Keratinocyte (primary cell): ENCODE measurements at regions not wholly inside any gene's neighbourhood (a gene's known extent, or its start where the extent isn't known, plus 50 kb on each side); places are given as distances from the start of the nearest gene placed in this dataset.

Experiments
- DNase-seq: peaks from one replicate; pipeline ENCODE4 v3.0.0-alpha.2; 2011; ENCODE audit warnings: low read depth, missing footprints, low spot score
- FAIRE-seq: peaks from 2 replicates; lab custom pipeline; 2011; peaks lifted over from hg19 to GRCh38; lab: Jason Lieb, UNC
- H2AFZ ChIP-seq: 2 replicates; pipeline ENCODE4 v1.6.0; 2012; ENCODE audit warnings: low read length, control low read depth, inconsistent platforms; ENCODE audit not compliant: control insufficient read depth
- H3K27ac ChIP-seq: 2 replicates; pipeline ENCODE4 v1.5.1; 2011; ENCODE audit warnings: low read length; ENCODE audit not compliant: control insufficient read depth, insufficient read depth
- H3K27me3 ChIP-seq: 3 replicates; pipeline ENCODE4 v1.6.0; 2011; ENCODE audit warnings: low read length; ENCODE audit not compliant: control insufficient read depth, insufficient read depth; ENCODE audit errors: extremely low read depth
- H3K36me3 ChIP-seq, 2 experiments: 2 replicates in 1 of 2; 3 replicates in 1 of 2; pipeline ENCODE4 v1.5.1; 2011; ENCODE audit warnings: low read length in 2 of 2, mild to moderate bottlenecking in 1 of 2; ENCODE audit not compliant: control insufficient read depth in 2 of 2, insufficient read depth in 2 of 2; ENCODE audit errors: extremely low read depth in 1 of 2
- H3K4me1 ChIP-seq: 3 replicates; pipeline ENCODE4 v1.5.1; 2011; ENCODE audit warnings: low read length; ENCODE audit not compliant: control insufficient read depth, insufficient read depth; ENCODE audit errors: extremely low read depth
- H3K4me2 ChIP-seq: 3 replicates; pipeline ENCODE4 v1.6.0; 2011; ENCODE audit warnings: low read depth, low read length; ENCODE audit not compliant: control insufficient read depth, insufficient read depth; ENCODE audit errors: extremely low read depth
- H3K4me3 ChIP-seq, 3 experiments: fragments of 200-600 bp in 1 of 3; sonication (generic) in 1 of 3; 2 replicates in 2 of 3; 3 replicates in 1 of 3; pipeline ENCODE4 v1.5.1; 2011 to 2016; ENCODE audit warnings: low read length in 3 of 3, mild to moderate bottlenecking in 3 of 3, control low read depth in 2 of 3, inconsistent platforms in 1 of 3, low read depth in 1 of 3, mixed read lengths in 1 of 3, mixed run types in 1 of 3, moderate library complexity in 1 of 3; ENCODE audit not compliant: control insufficient read depth in 2 of 3, insufficient read depth in 2 of 3; ENCODE audit errors: extremely low read depth in 1 of 3
- H3K79me2 ChIP-seq: 2 replicates; pipeline ENCODE4 v1.6.0; 2012; ENCODE audit warnings: low read length; ENCODE audit not compliant: control insufficient read depth, insufficient read depth
- H3K9ac ChIP-seq: 3 replicates; pipeline ENCODE4 v1.6.0; 2011; ENCODE audit warnings: low read length; ENCODE audit not compliant: control insufficient read depth, insufficient read depth; ENCODE audit errors: extremely low read depth
- H3K9me1 ChIP-seq: 3 replicates; pipeline ENCODE4 v1.6.0; 2011; ENCODE audit warnings: low read length; ENCODE audit not compliant: control insufficient read depth, insufficient read depth; ENCODE audit errors: extremely low read depth
- H3K9me3 ChIP-seq: 2 replicates; pipeline ENCODE4 v1.5.1; 2012; ENCODE audit warnings: low read depth, low read length; ENCODE audit not compliant: control insufficient read depth
- H4K20me1 ChIP-seq: 3 replicates; pipeline ENCODE4 v1.6.0; 2011; ENCODE audit warnings: low read length; ENCODE audit not compliant: control insufficient read depth, insufficient read depth; ENCODE audit errors: extremely low read depth
- EZH2 ChIP-seq: IDR thresholded peaks from one replicate; pipeline ENCODE4 v1.6.1; 2012; ENCODE audit warnings: inconsistent platforms, mild to moderate bottlenecking, low read length, moderate library complexity
- dilution Hi-C: fragments of 300-500 bp; cut with MboI; formaldehyde crosslinking; loops from one replicate; pipeline ENCODE4 v1.7.0; 2020; ENCODE audit warnings: low sequenced_read_pairs; ENCODE audit not compliant: extremely low pct_ligation_motif_present
- TF ChIP-seq, protein P1 (sequence below), 3 experiments: IDR thresholded peaks in 1 of 3; conservative IDR thresholded peaks in 1 of 3; optimal IDR thresholded peaks in 1 of 3; 2 replicates in 2 of 3; 3 replicates in 1 of 3; pipeline versions ENCODE3 to v1.5.1; 2011; ENCODE audit warnings: low read length in 3 of 3, mild to moderate bottlenecking in 3 of 3, moderate library complexity in 2 of 3, control low read depth in 1 of 3, inconsistent platforms in 1 of 3; ENCODE audit not compliant: insufficient read depth in 2 of 3; ENCODE audit errors: extremely low read depth in 1 of 3

- Histone ChIP-seq H3K9me1 (no peaks in the 10 kb centered on the region), H3K9me3 (peaks cover 5% of the 10 kb centered on the region), H3K4me3 (no peak overlapping the region), H3K36me3 (no peaks in the 10 kb centered on the region), H3K9ac (no peak overlapping the region), H3K4me2 (no peak overlapping the region), H3K27me3 (no peaks in the 10 kb centered on the region), H3K4me1 (no peaks in the 10 kb centered on the region), H3K79me2 (no peaks in the 10 kb centered on the region), H3K27ac (no peak overlapping the region), H4K20me1 (no peaks in the 10 kb centered on the region), H2AFZ (no peak overlapping the region)
- FAIRE-seq (no peak), DNase-seq (no peak)
- TF ChIP-seq, protein P1, sequence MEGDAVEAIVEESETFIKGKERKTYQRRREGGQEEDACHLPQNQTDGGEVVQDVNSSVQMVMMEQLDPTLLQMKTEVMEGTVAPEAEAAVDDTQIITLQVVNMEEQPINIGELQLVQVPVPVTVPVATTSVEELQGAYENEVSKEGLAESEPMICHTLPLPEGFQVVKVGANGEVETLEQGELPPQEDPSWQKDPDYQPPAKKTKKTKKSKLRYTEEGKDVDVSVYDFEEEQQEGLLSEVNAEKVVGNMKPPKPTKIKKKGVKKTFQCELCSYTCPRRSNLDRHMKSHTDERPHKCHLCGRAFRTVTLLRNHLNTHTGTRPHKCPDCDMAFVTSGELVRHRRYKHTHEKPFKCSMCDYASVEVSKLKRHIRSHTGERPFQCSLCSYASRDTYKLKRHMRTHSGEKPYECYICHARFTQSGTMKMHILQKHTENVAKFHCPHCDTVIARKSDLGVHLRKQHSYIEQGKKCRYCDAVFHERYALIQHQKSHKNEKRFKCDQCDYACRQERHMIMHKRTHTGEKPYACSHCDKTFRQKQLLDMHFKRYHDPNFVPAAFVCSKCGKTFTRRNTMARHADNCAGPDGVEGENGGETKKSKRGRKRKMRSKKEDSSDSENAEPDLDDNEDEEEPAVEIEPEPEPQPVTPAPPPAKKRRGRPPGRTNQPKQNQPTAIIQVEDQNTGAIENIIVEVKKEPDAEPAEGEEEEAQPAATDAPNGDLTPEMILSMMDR (optimal IDR thresholded peaks at IDR 0.05 in 1 of 3, IDR thresholded peaks at IDR 0.05 in 1 of 3, conservative IDR thresholded peaks at IDR 0.05 in 1 of 3; ENCODE audit: extremely low read depth in 1 of 3, insufficient read depth in 2 of 3, low read length in 3 of 3) = no peak
- no peak for TF ChIP-seq EZH2
- dilution Hi-C loops = no loop called here
These were observed 538.4 kb upstream of the NCAM2 start for GRCh38 chr21:20459838-20460237.

- Histone ChIP-seq H4K20me1 (no peaks in the 10 kb centered on the region), H3K9me1 (no peaks in the 10 kb centered on the region)
These were observed 534.8 kb upstream of the NCAM2 start for GRCh38 chr21:20463362-20463761.

More at GRCh38 chr21:20463362-20463761, 534.8 kb upstream of the NCAM2 start:
- H3K27me3 ChIP-seq = no peaks in the 10 kb centered on the region
- H3K79me2 ChIP-seq = no peaks in the 10 kb centered on the region
- no peak for FAIRE-seq
- no peak overlapping the region for H3K9ac ChIP-seq
- TF ChIP-seq, protein P1 (optimal IDR thresholded peaks at IDR 0.05 in 1 of 3, IDR thresholded peaks at IDR 0.05 in 1 of 3, conservative IDR thresholded peaks at IDR 0.05 in 1 of 3; ENCODE audit: extremely low read depth in 1 of 3, insufficient read depth in 2 of 3, low read length in 3 of 3) = no peak
- no peak for TF ChIP-seq EZH2
- dilution Hi-C loops = no loop called here
- no peak overlapping the region for H3K27ac ChIP-seq
- peaks cover 5% of the 10 kb centered on the region for H3K9me3 ChIP-seq
- no peaks in the 10 kb centered on the region for H3K36me3 ChIP-seq
- no peaks in the 10 kb centered on the region for H3K4me1 ChIP-seq
- no peak overlapping the region for H2AFZ ChIP-seq
- H3K4me2 ChIP-seq = no peak overlapping the region
- no peak for DNase-seq
- no peak overlapping the region for H3K4me3 ChIP-seq
